ENCODE measurements at regions not wholly inside any gene's neighbourhood (a gene's known extent, or its start where the extent isn't known, plus 50 kb on each side); places are given as distances from the start of the nearest gene placed in this dataset.

- H3K36me3 ChIP-seq (ENCODE audit: low read depth): no peaks in the 10 kb centered on the region
- ChIA-PET POLR2A (ENCODE audit: unreplicated experiment) (no interaction called here), CTCF (no interaction called here)
- no peak overlapping the region for H3K4me2 ChIP-seq
- no TSS peak for BruUV-seq (replicated peaks)
- no peaks in the 10 kb centered on the region for H4K20me1 ChIP-seq (ENCODE audit: insufficient read depth)
- H3K4me1 ChIP-seq (replicated peaks; ENCODE audit: insufficient read depth): no peaks in the 10 kb centered on the region
- TF ChIP-seq CTCF (conservative IDR thresholded peaks at IDR 0.05) (no peak), EZH2 (IDR thresholded peaks at IDR 0.05; ENCODE audit: low read depth) (no peak)
- no peaks in the 10 kb centered on the region for H3K9me3 ChIP-seq (ENCODE audit: insufficient read depth, low read depth)
- no peak overlapping the region for H2AFZ ChIP-seq
- no peaks in the 10 kb centered on the region for H3K27me3 ChIP-seq (ENCODE audit: insufficient read depth, low read depth)
- no peaks in the 10 kb centered on the region for H3K79me2 ChIP-seq (ENCODE audit: low read depth)
- H3F3A ChIP-seq (ENCODE audit: insufficient read depth, low read depth): no peaks in the 10 kb centered on the region
- H3K27ac ChIP-seq: no peak overlapping the region
- intact Hi-C loops (cut with micrococcal nuclease; ENCODE audit: unreplicated experiment): no loop called here
- no peak overlapping the region for H3K4me3 ChIP-seq
- no peak for DNase-seq
- no peaks in the 10 kb centered on the region for H3K9me2 ChIP-seq (ENCODE audit: insufficient read depth)
Measured at GRCh38 chr13:47142105-47142504, 245.3 kb upstream of the HTR2A start.

GRCh38 chr13:47139519-47139918 lies 242.7 kb upstream of the HTR2A start:
- Histone ChIP-seq H3K4me2 (no peak overlapping the region), H3K36me3 (ENCODE audit: low read depth) (no peaks in the 10 kb centered on the region), H3K79me2 (ENCODE audit: low read depth) (no peaks in the 10 kb centered on the region), H3K4me1 (replicated peaks; ENCODE audit: insufficient read depth) (no peaks in the 10 kb centered on the region), H2AFZ (no peak overlapping the region), H4K20me1 (ENCODE audit: insufficient read depth) (no peaks in the 10 kb centered on the region), H3F3A (ENCODE audit: insufficient read depth, low read depth) (no peaks in the 10 kb centered on the region), H3K9me3 (ENCODE audit: insufficient read depth, low read depth) (no peaks in the 10 kb centered on the region), H3K27ac (no peak overlapping the region), H3K9me2 (ENCODE audit: insufficient read depth) (no peaks in the 10 kb centered on the region), H3K27me3 (ENCODE audit: insufficient read depth, low read depth) (no peaks in the 10 kb centered on the region), H3K4me3 (no peak overlapping the region)
- ChIA-PET POLR2A (ENCODE audit: unreplicated experiment) (no interaction called here), CTCF (no interaction called here)
- no peak for TF ChIP-seq EZH2 (IDR thresholded peaks at IDR 0.05; ENCODE audit: low read depth)
- TF ChIP-seq CTCF (conservative IDR thresholded peaks at IDR 0.05): no peak
- intact Hi-C loops (cut with micrococcal nuclease; ENCODE audit: unreplicated experiment): no loop called here
- no peak for DNase-seq
- BruUV-seq (replicated peaks): no TSS peak

- TF ChIP-seq EZH2 (IDR thresholded peaks at IDR 0.05; ENCODE audit: low read depth): no peak
- TF ChIP-seq CTCF (conservative IDR thresholded peaks at IDR 0.05): no peak
- H3F3A ChIP-seq (ENCODE audit: insufficient read depth, low read depth): no peaks in the 10 kb centered on the region
- no peak overlapping the region for H3K27ac ChIP-seq
- H3K79me2 ChIP-seq (ENCODE audit: low read depth): no peaks in the 10 kb centered on the region
- no peak overlapping the region for H3K4me3 ChIP-seq
- no peaks in the 10 kb centered on the region for H3K4me1 ChIP-seq (replicated peaks; ENCODE audit: insufficient read depth)
- DNase-seq: no peak
- no TSS peak for BruUV-seq (replicated peaks)
- ChIA-PET POLR2A (ENCODE audit: unreplicated experiment) (no interaction called here), CTCF (no interaction called here)
- no peaks in the 10 kb centered on the region for H3K9me2 ChIP-seq (ENCODE audit: insufficient read depth)
- no peak overlapping the region for H2AFZ ChIP-seq
- intact Hi-C loops (cut with micrococcal nuclease; ENCODE audit: unreplicated experiment): no loop called here
- H4K20me1 ChIP-seq (ENCODE audit: insufficient read depth): no peaks in the 10 kb centered on the region
- no peaks in the 10 kb centered on the region for H3K9me3 ChIP-seq (ENCODE audit: insufficient read depth, low read depth)
- no peaks in the 10 kb centered on the region for H3K36me3 ChIP-seq (ENCODE audit: low read depth)
- no peak overlapping the region for H3K4me2 ChIP-seq
- H3K27me3 ChIP-seq (ENCODE audit: insufficient read depth, low read depth): no peaks in the 10 kb centered on the region
Measured at GRCh38 chr13:47136504-47136941, 239.7 kb upstream of the HTR2A start.

Data from PC-9 (cell line).